Smooth muscle cell (in vitro differentiated cells): ENCODE measurements at regions not wholly inside any gene's neighbourhood (a gene's known extent, or its start where the extent isn't known, plus 50 kb on each side); places are given as distances from the start of the nearest gene placed in this dataset.
"Not testable (repeated sequence)": the region's sequence is repeated elsewhere in the genome, so short reads cannot be mapped to it uniquely, and the experiment has no call there.

Experiments
- DNase-seq: peaks from one replicate; lab custom pipeline; 2025; ENCODE audit not compliant: unreplicated experiment; lab: John Stamatoyannopoulos, UW
- H2AFZ ChIP-seq: fragments of 200-600 bp; sonication (generic); 2 replicates; pipeline ENCODE4 v1.6.0; 2016; ENCODE audit warnings: antibody characterized with exemption, low read depth, mild to moderate bottlenecking
- H3F3A ChIP-seq: fragments of 200-600 bp; sonication (generic); 2 replicates; pipeline ENCODE4 v1.6.0; 2017; ENCODE audit warnings: antibody characterized with exemption, low read depth
- H3K27ac ChIP-seq: fragments of 200-600 bp; sonication (generic); 2 replicates; pipeline ENCODE4 v1.5.1; 2016; ENCODE audit warnings: low read depth, mild to moderate bottlenecking
- H3K27me3 ChIP-seq: fragments of 200-600 bp; sonication (generic); 2 replicates; pipeline ENCODE4 v1.6.1; 2016; ENCODE audit warnings: low read depth, mild to moderate bottlenecking
- H3K36me3 ChIP-seq: fragments of 200-600 bp; sonication (generic); 2 replicates; pipeline ENCODE4 v1.5.1; 2016; ENCODE audit warnings: low read depth
- H3K4me1 ChIP-seq: fragments of 200-600 bp; sonication (generic); 2 replicates; pipeline ENCODE4 v1.5.1; 2016; ENCODE audit warnings: low read depth
- H3K4me2 ChIP-seq: fragments of 200-600 bp; sonication (generic); 2 replicates; pipeline ENCODE4 v1.6.0; 2016; ENCODE audit warnings: mild to moderate bottlenecking
- H3K4me3 ChIP-seq: fragments of 200-600 bp; sonication (generic); 2 replicates; pipeline ENCODE4 v1.5.1; 2016; ENCODE audit warnings: mild to moderate bottlenecking
- H3K79me2 ChIP-seq: fragments of 200-600 bp; sonication (generic); 2 replicates; pipeline ENCODE4 v1.6.0; 2016; ENCODE audit warnings: low read depth, mild to moderate bottlenecking
- H3K9ac ChIP-seq: fragments of 200-600 bp; sonication (generic); 2 replicates; pipeline ENCODE4 v1.6.0; 2016; ENCODE audit warnings: low read depth
- H3K9me3 ChIP-seq: fragments of 200-600 bp; sonication (generic); replicated peaks from 2 replicates; pipeline ENCODE4 v1.5.1; 2016; ENCODE audit warnings: low read depth
- H4K20me1 ChIP-seq: fragments of 200-600 bp; sonication (generic); 2 replicates; pipeline ENCODE4 v1.6.0; 2016; ENCODE audit warnings: low read depth
- WGBS: methylation state at CpG from one replicate; pipeline ENCODE4 v1.1.7; 2016; ENCODE audit warnings: low lambda C conversion rate; 5-methylcytosine and 5-hydroxymethylcytosine counted together
- TF ChIP-seq, protein P1 (sequence below): fragments of 200-600 bp; sonication (generic); IDR thresholded peaks from 2 replicates; pipeline ENCODE4 v1.5.1; 2017; ENCODE audit warnings: borderline replicate concordance, mild to moderate bottlenecking, antibody characterized with exemption; ENCODE audit not compliant: insufficient read depth, poor library complexity, severe bottlenecking

DNA sequence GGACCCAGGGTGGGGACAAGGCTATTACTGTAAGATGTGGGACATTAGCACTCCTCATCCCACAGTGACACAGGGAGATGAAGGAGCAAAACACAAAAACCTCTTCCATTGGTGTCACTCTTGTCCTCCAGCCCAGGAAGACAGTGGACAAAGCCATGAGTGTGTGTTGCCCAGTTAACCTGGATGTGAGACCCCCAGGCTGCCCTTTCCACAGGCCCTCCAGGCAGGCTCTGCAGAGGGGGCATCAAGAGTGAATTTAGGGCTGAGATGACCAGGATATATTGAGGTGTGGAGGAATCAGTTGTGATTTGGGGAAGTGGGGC lies 111.3 kb downstream of the GGTLC2 start:
- no peaks in the 10 kb centered on the region for H3F3A ChIP-seq
- no peaks in the 10 kb centered on the region for H3K4me1 ChIP-seq
- no peaks in the 10 kb centered on the region for H4K20me1 ChIP-seq
- H2AFZ ChIP-seq = no peak overlapping the region
- TF ChIP-seq, protein P1, sequence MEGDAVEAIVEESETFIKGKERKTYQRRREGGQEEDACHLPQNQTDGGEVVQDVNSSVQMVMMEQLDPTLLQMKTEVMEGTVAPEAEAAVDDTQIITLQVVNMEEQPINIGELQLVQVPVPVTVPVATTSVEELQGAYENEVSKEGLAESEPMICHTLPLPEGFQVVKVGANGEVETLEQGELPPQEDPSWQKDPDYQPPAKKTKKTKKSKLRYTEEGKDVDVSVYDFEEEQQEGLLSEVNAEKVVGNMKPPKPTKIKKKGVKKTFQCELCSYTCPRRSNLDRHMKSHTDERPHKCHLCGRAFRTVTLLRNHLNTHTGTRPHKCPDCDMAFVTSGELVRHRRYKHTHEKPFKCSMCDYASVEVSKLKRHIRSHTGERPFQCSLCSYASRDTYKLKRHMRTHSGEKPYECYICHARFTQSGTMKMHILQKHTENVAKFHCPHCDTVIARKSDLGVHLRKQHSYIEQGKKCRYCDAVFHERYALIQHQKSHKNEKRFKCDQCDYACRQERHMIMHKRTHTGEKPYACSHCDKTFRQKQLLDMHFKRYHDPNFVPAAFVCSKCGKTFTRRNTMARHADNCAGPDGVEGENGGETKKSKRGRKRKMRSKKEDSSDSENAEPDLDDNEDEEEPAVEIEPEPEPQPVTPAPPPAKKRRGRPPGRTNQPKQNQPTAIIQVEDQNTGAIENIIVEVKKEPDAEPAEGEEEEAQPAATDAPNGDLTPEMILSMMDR = no peak
- H3K4me3 ChIP-seq = no peak overlapping the region
- no peaks in the 10 kb centered on the region for H3K79me2 ChIP-seq
- H3K9ac ChIP-seq = no peak overlapping the region
- H3K27ac ChIP-seq = no peak overlapping the region
- DNase-seq = no peak
- H3K4me2 ChIP-seq = no peak overlapping the region
- no peaks in the 10 kb centered on the region for H3K36me3 ChIP-seq
- no peaks in the 10 kb centered on the region for H3K9me3 ChIP-seq
- peaks cover 23% of the 10 kb centered on the region for H3K27me3 ChIP-seq

DNA sequence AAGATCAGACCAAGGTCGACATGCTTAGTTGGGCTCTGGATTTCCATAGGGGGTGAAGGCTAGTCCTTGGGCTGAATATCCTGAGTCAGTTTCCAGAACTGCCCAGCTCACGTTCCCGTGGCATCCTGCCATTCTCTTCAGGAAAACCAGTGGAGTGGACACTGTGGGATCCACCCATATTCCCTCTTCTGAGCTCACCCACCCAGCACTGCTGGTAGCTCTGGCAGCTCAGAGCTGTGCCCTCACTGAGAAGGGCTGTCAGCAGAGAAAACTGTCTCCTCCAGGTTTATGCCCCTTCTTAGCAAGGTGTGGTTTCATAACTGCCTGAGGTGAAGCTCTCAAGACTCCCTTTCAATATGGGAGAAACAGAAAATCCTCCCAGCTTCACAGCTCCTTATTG lies 111.7 kb downstream of the GGTLC2 start:
- WGBS = 70% methylated on average over 3 of the region's 3 CpGs

GRCh38 chr22:22756551-22757201 lies 112.3 kb downstream of the GGTLC2 start:
- H3K9me3 ChIP-seq, H3K27ac ChIP-seq, H3K9ac ChIP-seq, H4K20me1 ChIP-seq, H2AFZ ChIP-seq, H3K36me3 ChIP-seq, H3F3A ChIP-seq, H3K4me2 ChIP-seq, H3K79me2 ChIP-seq, DNase-seq, H3K4me1 ChIP-seq, H3K4me3 ChIP-seq: not testable (repeated sequence)
- peaks cover 23% of the 10 kb centered on the region for H3K27me3 ChIP-seq
- 64% methylated on average over 3 of the region's 3 CpGs for WGBS

More for the DNA sequence above, 111.7 kb downstream of the GGTLC2 start:
- no peaks in the 10 kb centered on the region for H3F3A ChIP-seq
- no peaks in the 10 kb centered on the region for H3K79me2 ChIP-seq
- TF ChIP-seq, protein P1 = no peak
- no peak overlapping the region for H2AFZ ChIP-seq
- H4K20me1 ChIP-seq = no peaks in the 10 kb centered on the region
- no peak overlapping the region for H3K4me3 ChIP-seq
- H3K4me1 ChIP-seq = no peaks in the 10 kb centered on the region
- no peaks in the 10 kb centered on the region for H3K36me3 ChIP-seq
- DNase-seq = no peak
- H3K9ac ChIP-seq = no peak overlapping the region
- H3K9me3 ChIP-seq = no peaks in the 10 kb centered on the region
- H3K27ac ChIP-seq = no peak overlapping the region
- peaks cover 23% of the 10 kb centered on the region for H3K27me3 ChIP-seq
- no peak overlapping the region for H3K4me2 ChIP-seq

- not testable (repeated sequence) for H2AFZ ChIP-seq, H3K4me1 ChIP-seq, H4K20me1 ChIP-seq, DNase-seq, H3F3A ChIP-seq, H3K79me2 ChIP-seq, H3K9me3 ChIP-seq, H3K9ac ChIP-seq, H3K4me2 ChIP-seq, H3K4me3 ChIP-seq, H3K27ac ChIP-seq, H3K36me3 ChIP-seq
- WGBS = 54% methylated on average over 5 of the region's 6 CpGs
- H3K27me3 ChIP-seq = peaks cover 33% of the 10 kb centered on the region
Measured at GRCh38 chr22:22758101-22758807, 113.8 kb downstream of the GGTLC2 start.
